Fibroblast of lung (primary cell): ENCODE measurements at regions not wholly inside any gene's neighbourhood (a gene's known extent, or its start where the extent isn't known, plus 50 kb on each side); places are given as distances from the start of the nearest gene placed in this dataset.
A peak's percentile ranks its signal among the peaks of the same experiment; 100 is the strongest.

ENCODE experiments used
- DNase-seq, 2 donors: peaks; one replicate each; pipeline versions ENCODE4 v3.0.0 to v3.0.0-alpha.2; 2010; ENCODE audit warnings: low read depth in 2 of 2
- H2AFZ ChIP-seq: 2 replicates; pipeline ENCODE4 v1.5.1; 2012; ENCODE audit warnings: low read length, control low read depth, inconsistent platforms
- H3K27ac ChIP-seq: 2 replicates; pipeline ENCODE4 v1.5.1; 2011; ENCODE audit warnings: low read length, control low read depth; ENCODE audit not compliant: insufficient read depth
- H3K27me3 ChIP-seq: 2 replicates; pipeline ENCODE4 v1.5.1; 2011; ENCODE audit warnings: mild to moderate bottlenecking, low read length; ENCODE audit not compliant: control insufficient read depth, insufficient read depth
- H3K36me3 ChIP-seq: 2 replicates; pipeline ENCODE4 v1.5.1; 2011; ENCODE audit warnings: low read length; ENCODE audit not compliant: control insufficient read depth, insufficient read depth
- H3K4me1 ChIP-seq: 2 replicates; pipeline ENCODE4 v1.5.1; 2011; ENCODE audit warnings: low read length; ENCODE audit not compliant: control insufficient read depth, insufficient read depth; ENCODE audit errors: extremely low read depth
- H3K4me2 ChIP-seq: 2 replicates; pipeline ENCODE4 v1.5.1; 2011; ENCODE audit warnings: low read length, control low read depth; ENCODE audit not compliant: insufficient read depth; ENCODE audit errors: extremely low read depth
- H3K4me3 ChIP-seq, 4 experiments: fragments of 200-600 bp in 1 of 4; sonication (generic) in 1 of 4; replicated peaks in 1 of 4; 2 replicates each; pipeline ENCODE4 v1.5.1; 2011 to 2016; ENCODE audit warnings: low read length in 4 of 4, low read depth in 3 of 4, mild to moderate bottlenecking in 3 of 4, control low read depth in 2 of 4, inconsistent platforms in 1 of 4, mixed read lengths in 1 of 4; ENCODE audit not compliant: insufficient read depth in 1 of 4; ENCODE audit errors: control extremely low read depth in 1 of 4
- H3K79me2 ChIP-seq: 2 replicates; pipeline ENCODE4 v1.5.1; 2012; ENCODE audit warnings: mild to moderate bottlenecking, low read length, inconsistent platforms; ENCODE audit not compliant: control insufficient read depth, insufficient read depth
- H3K9ac ChIP-seq: 2 replicates; pipeline ENCODE4 v1.5.1; 2011; ENCODE audit warnings: mild to moderate bottlenecking, low read length, control low read depth; ENCODE audit not compliant: insufficient read depth
- H3K9me3 ChIP-seq: 2 replicates; pipeline ENCODE4 v1.5.1; 2012; ENCODE audit warnings: low read depth, low read length; ENCODE audit not compliant: control insufficient read depth, insufficient read depth
- H4K20me1 ChIP-seq: 2 replicates; pipeline ENCODE4 v1.5.1; 2011; ENCODE audit warnings: low read length; ENCODE audit not compliant: control insufficient read depth, insufficient read depth; ENCODE audit errors: extremely low read depth
- CTCF ChIP-seq, 2 donors: IDR thresholded peaks in 1 of 2; conservative IDR thresholded peaks in 1 of 2; 1 replicate in 1 of 2; 2 replicates in 1 of 2; pipeline ENCODE4 v1.5.1; 2011 to 2012; ENCODE audit warnings: low read length in 2 of 2, control low read depth in 1 of 2, inconsistent platforms in 1 of 2, low read depth in 1 of 2, mild to moderate bottlenecking in 1 of 2
- EZH2 ChIP-seq: IDR thresholded peaks from 2 replicates; pipeline ENCODE4 v1.5.1; 2012; ENCODE audit warnings: low read length, control low read depth, mild to moderate bottlenecking; ENCODE audit errors: missing control alignments

- Histone ChIP-seq H2AFZ (no peak overlapping the region), H3K4me3 (no peak overlapping the region), H4K20me1 (no peaks in the 10 kb centered on the region), H3K9ac (no peak overlapping the region), H3K36me3 (no peaks in the 10 kb centered on the region), H3K27ac (no peak overlapping the region), H3K4me1 (no peaks in the 10 kb centered on the region), H3K4me2 (no peak overlapping the region), H3K9me3 (no peaks in the 10 kb centered on the region), H3K27me3 (no peaks in the 10 kb centered on the region), H3K79me2 (no peaks in the 10 kb centered on the region)
- DNase-seq, result no peak
- TF ChIP-seq CTCF (conservative IDR thresholded peaks at IDR 0.05 in 1 of 2, IDR thresholded peaks at IDR 0.05 in 1 of 2; ENCODE audit: low read depth in 1 of 2, low read length in 2 of 2) (no peak), EZH2 (no peak)
Observed at GRCh38 chr12:87303396-87304012, 725.7 kb downstream of the C12orf50 start.

GRCh38 chr12:87302126-87302745 lies 727.0 kb downstream of the C12orf50 start:
- peak in 1 of 2 donors; percentile 27 for DNase-seq
- Histone ChIP-seq H3K27me3 (no peaks in the 10 kb centered on the region), H3K27ac (no peak overlapping the region)

GRCh38 chr12:87290505-87290904 lies 738.7 kb downstream of the C12orf50 start:
- no peaks in the 10 kb centered on the region for H3K4me1 ChIP-seq
- no peaks in the 10 kb centered on the region for H4K20me1 ChIP-seq
- H3K4me3 ChIP-seq, result no peak overlapping the region
- DNase-seq, result no peak
- H3K9me3 ChIP-seq, result no peaks in the 10 kb centered on the region
- no peak for TF ChIP-seq CTCF (conservative IDR thresholded peaks at IDR 0.05 in 1 of 2, IDR thresholded peaks at IDR 0.05 in 1 of 2; ENCODE audit: low read depth in 1 of 2, low read length in 2 of 2)
- TF ChIP-seq EZH2, result no peak
- H2AFZ ChIP-seq, result no peak overlapping the region
- H3K4me2 ChIP-seq, result no peak overlapping the region
- H3K79me2 ChIP-seq, result no peaks in the 10 kb centered on the region
- no peaks in the 10 kb centered on the region for H3K36me3 ChIP-seq
- no peaks in the 10 kb centered on the region for H3K27me3 ChIP-seq
- no peak overlapping the region for H3K9ac ChIP-seq
- H3K27ac ChIP-seq, result no peak overlapping the region

More at GRCh38 chr12:87302126-87302745, 727.0 kb downstream of the C12orf50 start:
- H3K9me3 ChIP-seq, result no peaks in the 10 kb centered on the region
- no peak overlapping the region for H2AFZ ChIP-seq
- no peak for TF ChIP-seq EZH2
- no peak for TF ChIP-seq CTCF (conservative IDR thresholded peaks at IDR 0.05 in 1 of 2, IDR thresholded peaks at IDR 0.05 in 1 of 2; ENCODE audit: low read depth in 1 of 2, low read length in 2 of 2)
- no peak overlapping the region for H3K4me2 ChIP-seq
- no peaks in the 10 kb centered on the region for H4K20me1 ChIP-seq
- no peaks in the 10 kb centered on the region for H3K36me3 ChIP-seq
- no peak overlapping the region for H3K9ac ChIP-seq
- H3K4me3 ChIP-seq, result no peak overlapping the region
- H3K4me1 ChIP-seq, result no peaks in the 10 kb centered on the region
- H3K79me2 ChIP-seq, result no peaks in the 10 kb centered on the region
